Right atrium auricular region (tissue), 2 donors: ENCODE measurements at regions not wholly inside any gene's neighbourhood (a gene's known extent, or its start where the extent isn't known, plus 50 kb on each side); places are given as distances from the start of the nearest gene placed in this dataset.

Experiments
- DNase-seq: peaks from one replicate; pipeline ENCODE4 v3.0.0-alpha.2; 2019; ENCODE audit warnings: low spot score
- H3K27ac ChIP-seq, 2 donors: fragments of 200-600 bp; sonication (generic); 1 replicate in 1 of 2; 2 replicates in 1 of 2; pipeline ENCODE4 v1.5.1; 2016 to 2019
- H3K27me3 ChIP-seq, 2 donors: fragments of 200-600 bp; sonication (generic); one replicate each; pipeline versions ENCODE4 v1.5.1 to v1.6.0; 2017 to 2019
- H3K36me3 ChIP-seq: fragments of 200-600 bp; sonication (generic); one replicate; pipeline ENCODE4 v1.5.1; 2016
- H3K4me1 ChIP-seq, 2 donors: fragments of 200-600 bp; sonication (generic); one replicate each; pipeline versions ENCODE4 v1.5.1 to v1.6.0; 2017 to 2019
- H3K4me3 ChIP-seq, 2 donors: fragments of 200-600 bp; sonication (generic); 1 replicate in 1 of 2; 2 replicates in 1 of 2; pipeline ENCODE4 v1.5.1; 2017 to 2019; ENCODE audit warnings: mild to moderate bottlenecking in 1 of 2, moderate library complexity in 1 of 2
- H3K9me3 ChIP-seq, 2 donors: fragments of 200-600 bp; sonication (generic); one replicate each; pipeline ENCODE4 v1.5.1; 2019
- TF ChIP-seq, protein P1 (sequence below), 2 donors: fragments of 200-600 bp; sonication (generic); IDR thresholded peaks; one replicate each; pipeline ENCODE4 v1.5.1; 2019; ENCODE audit warnings: antibody characterized with exemption in 2 of 2

DNA sequence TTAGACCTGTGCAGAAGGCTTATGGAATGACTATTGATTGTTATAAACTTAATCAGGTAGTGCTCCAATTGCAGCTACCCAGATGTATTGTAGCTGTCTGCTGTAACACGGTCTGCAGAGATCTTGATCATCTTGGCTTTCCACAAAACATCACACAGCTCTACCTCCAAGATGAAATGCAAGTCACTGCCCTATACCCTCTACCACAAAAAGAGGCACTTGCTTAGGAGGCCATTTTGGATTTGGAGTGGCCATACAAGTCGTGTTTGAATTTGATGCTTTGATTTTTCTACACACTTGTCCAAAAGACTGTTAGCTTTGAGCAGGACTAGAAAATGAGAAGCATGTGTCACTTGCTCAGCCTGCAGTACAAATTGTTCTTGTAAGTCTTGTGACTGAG lies 377.2 kb downstream of the TNS3 start:
- TF ChIP-seq, protein P1, sequence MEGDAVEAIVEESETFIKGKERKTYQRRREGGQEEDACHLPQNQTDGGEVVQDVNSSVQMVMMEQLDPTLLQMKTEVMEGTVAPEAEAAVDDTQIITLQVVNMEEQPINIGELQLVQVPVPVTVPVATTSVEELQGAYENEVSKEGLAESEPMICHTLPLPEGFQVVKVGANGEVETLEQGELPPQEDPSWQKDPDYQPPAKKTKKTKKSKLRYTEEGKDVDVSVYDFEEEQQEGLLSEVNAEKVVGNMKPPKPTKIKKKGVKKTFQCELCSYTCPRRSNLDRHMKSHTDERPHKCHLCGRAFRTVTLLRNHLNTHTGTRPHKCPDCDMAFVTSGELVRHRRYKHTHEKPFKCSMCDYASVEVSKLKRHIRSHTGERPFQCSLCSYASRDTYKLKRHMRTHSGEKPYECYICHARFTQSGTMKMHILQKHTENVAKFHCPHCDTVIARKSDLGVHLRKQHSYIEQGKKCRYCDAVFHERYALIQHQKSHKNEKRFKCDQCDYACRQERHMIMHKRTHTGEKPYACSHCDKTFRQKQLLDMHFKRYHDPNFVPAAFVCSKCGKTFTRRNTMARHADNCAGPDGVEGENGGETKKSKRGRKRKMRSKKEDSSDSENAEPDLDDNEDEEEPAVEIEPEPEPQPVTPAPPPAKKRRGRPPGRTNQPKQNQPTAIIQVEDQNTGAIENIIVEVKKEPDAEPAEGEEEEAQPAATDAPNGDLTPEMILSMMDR (IDR thresholded peaks at IDR 0.05) = no peak
- DNase-seq = no peak
- Histone ChIP-seq H3K9me3 (no peaks in the 10 kb centered on the region), H3K36me3 (no peaks in the 10 kb centered on the region), H3K4me3 (no peak overlapping the region), H3K4me1 (no peaks in the 10 kb centered on the region), H3K27ac (no peak overlapping the region), H3K27me3 (no peaks in the 10 kb centered on the region)

DNA sequence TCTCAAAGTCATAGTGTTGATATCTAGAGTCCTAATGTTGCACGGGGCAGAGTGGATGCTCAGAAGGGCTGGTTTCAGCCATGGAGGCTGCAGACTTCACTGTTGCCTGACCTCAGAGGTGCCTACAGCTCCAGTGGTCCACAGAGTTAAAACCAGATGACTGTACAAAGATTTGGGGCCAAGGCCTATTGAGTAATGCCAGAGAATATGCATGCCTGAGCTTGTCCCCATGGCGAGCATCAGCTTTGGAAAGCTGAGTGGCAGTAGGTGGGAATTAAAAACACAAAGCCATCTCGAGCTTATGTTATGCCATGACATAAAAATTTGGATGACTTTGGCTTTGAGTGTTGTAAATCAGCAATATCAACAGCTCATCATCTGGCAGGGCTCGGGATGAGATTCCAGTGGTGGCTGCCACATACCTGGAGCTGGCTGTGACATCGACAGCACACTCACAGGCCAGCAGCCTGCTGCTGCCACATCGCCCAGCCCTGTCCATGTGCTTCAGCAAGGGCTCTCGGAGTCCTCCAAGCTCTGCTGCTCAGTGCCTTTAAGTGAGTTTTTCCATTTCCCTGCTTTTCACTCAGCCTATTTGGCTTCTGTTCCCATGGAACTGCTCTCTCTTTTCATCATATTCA lies 379.6 kb downstream of the TNS3 start:
- Histone ChIP-seq H3K9me3 (no peaks in the 10 kb centered on the region), H3K27me3 (no peaks in the 10 kb centered on the region), H3K4me1 (no peaks in the 10 kb centered on the region), H3K27ac (no peak overlapping the region), H3K4me3 (no peak overlapping the region), H3K36me3 (no peaks in the 10 kb centered on the region)
- DNase-seq = no peak
- TF ChIP-seq, protein P1 (IDR thresholded peaks at IDR 0.05) = no peak

DNA sequence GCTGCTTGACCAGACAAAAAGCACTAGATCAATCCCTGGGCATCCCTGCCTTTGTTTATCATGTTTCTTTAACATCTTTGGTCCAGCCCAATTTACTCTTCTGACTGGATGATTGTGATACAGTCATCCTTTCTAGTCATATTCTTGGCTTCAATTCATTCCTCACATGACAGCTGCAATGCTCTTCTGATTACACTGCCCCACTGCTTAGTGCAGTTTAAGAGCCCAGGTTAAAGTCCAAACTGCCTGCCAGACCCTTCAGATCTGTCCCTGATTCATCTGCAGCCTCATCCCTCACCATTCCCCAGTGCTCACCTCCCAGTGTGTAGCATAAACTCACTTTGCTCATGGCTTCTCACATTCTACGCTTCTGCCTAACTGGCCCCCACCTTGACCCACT lies 383.8 kb downstream of the TNS3 start:
- no peaks in the 10 kb centered on the region for H3K9me3 ChIP-seq
- no peak overlapping the region for H3K27ac ChIP-seq
- TF ChIP-seq, protein P1 (IDR thresholded peaks at IDR 0.05) = no peak
- no peak for DNase-seq
- no peaks in the 10 kb centered on the region for H3K36me3 ChIP-seq
- peaks cover 0 to 3% of the 10 kb centered on the region in 2 donors for H3K4me1 ChIP-seq
- H3K27me3 ChIP-seq = no peaks in the 10 kb centered on the region
- no peak overlapping the region for H3K4me3 ChIP-seq

DNA sequence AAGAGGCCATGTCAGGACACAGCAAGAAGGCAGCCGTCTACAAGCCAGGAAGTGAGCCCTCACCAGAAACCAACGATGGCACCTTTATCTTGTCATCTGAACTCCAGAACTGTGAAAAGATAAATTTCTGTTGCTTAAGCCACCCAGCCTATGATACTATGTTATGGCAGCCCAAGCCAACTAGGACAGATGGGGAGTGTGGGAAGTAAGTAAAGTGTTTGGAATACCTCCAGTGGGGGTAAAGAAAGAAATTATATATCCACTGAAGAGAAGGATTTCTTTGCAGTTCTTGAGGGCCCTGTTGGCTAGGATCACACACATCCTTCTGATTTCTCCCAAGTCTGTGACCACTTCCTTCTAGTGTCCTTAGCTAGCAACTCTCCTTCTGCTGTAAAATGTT lies 384.4 kb downstream of the TNS3 start:
- H3K36me3 ChIP-seq = no peaks in the 10 kb centered on the region
- no peak overlapping the region for H3K27ac ChIP-seq
- DNase-seq = no peak
- H3K9me3 ChIP-seq = no peaks in the 10 kb centered on the region
- no peaks in the 10 kb centered on the region for H3K27me3 ChIP-seq
- H3K4me1 ChIP-seq = peaks cover 0 to 3% of the 10 kb centered on the region in 2 donors
- TF ChIP-seq, protein P1 (IDR thresholded peaks at IDR 0.05) = no peak
- H3K4me3 ChIP-seq = no peak overlapping the region

DNA sequence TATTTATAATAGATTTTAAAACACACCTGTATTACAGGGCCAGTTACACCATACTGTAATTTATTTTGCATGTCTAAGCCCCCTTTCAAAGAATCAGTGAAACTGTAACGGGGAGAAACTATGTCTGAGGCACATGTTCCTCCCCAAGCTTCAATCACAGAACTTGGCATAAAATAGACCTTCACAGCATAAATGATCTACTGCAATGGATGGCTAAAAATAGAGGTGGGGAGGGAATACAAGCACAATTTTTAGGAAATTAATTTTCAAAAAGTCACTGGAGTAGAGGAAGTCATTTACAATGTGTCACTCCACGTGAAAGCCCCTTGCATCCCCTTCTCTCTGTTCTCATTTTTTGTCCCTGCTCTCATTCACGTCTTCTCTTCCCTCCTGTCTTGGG lies 385.2 kb downstream of the TNS3 start:
- peaks cover 0 to 3% of the 10 kb centered on the region in 2 donors for H3K4me1 ChIP-seq
- no peak for DNase-seq
- H3K9me3 ChIP-seq = no peaks in the 10 kb centered on the region
- no peak overlapping the region for H3K27ac ChIP-seq
- H3K36me3 ChIP-seq = no peaks in the 10 kb centered on the region
- H3K27me3 ChIP-seq = no peaks in the 10 kb centered on the region
- TF ChIP-seq, protein P1 (IDR thresholded peaks at IDR 0.05) = no peak
- H3K4me3 ChIP-seq = no peak overlapping the region

DNA sequence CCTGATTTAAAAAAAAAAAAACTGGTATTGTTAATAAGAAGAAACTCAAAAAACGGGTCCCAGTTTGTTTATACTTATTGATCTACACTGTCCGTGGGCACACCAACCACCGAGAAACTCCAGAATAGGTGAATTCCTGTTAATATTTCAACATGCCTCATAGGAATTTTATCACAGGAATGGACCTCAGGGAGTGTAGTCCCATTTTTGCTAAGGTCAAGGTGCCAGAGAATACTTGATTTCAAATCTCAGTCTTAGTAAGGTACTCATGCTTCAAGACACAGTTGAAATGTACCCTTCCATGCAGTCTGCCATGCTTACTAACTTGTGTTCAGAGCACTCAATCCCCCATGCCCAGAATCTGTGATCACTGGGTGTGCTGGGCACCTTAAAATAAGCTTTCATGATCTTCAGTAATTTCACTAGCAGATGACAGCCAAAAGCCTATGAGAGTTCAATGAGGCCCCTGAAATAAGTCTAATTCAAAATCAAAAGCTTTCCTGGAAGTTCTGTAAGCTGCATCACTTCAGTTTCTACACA lies 385.7 kb downstream of the TNS3 start:
- no peaks in the 10 kb centered on the region for H3K36me3 ChIP-seq

More for the DNA sequence above, 385.7 kb downstream of the TNS3 start:
- TF ChIP-seq, protein P1 (IDR thresholded peaks at IDR 0.05) = no peak
- Histone ChIP-seq H3K9me3 (no peaks in the 10 kb centered on the region), H3K27ac (no peak overlapping the region), H3K27me3 (no peaks in the 10 kb centered on the region), H3K4me3 (no peak overlapping the region), H3K4me1 (peaks cover 0 to 3% of the 10 kb centered on the region in 2 donors)
- no peak for DNase-seq
